H1 (cell line): ENCODE measurements at regions not wholly inside any gene's neighbourhood (a gene's known extent, or its start where the extent isn't known, plus 50 kb on each side); places are given as distances from the start of the nearest gene placed in this dataset.

Source experiments
- CTCF ChIA-PET: fragments of 300-600 bp; sonication (Branson Sonifier 250); formaldehyde crosslinking; loops from one replicate; lab custom pipeline; 2021; ENCODE audit not compliant: partially characterized antibody; lab: Charles Lee
- POLR2A ChIA-PET: fragments of 300-600 bp; sonication (Branson Sonifier 250); formaldehyde crosslinking; loops from one replicate; lab custom pipeline; 2021; ENCODE audit warnings: inconsistent platforms; ENCODE audit not compliant: partially characterized antibody; lab: Charles Lee
- DNase-seq, 2 experiments: peaks; one replicate each; pipeline versions ENCODE4 v3.0.0 to v3.0.0-alpha.2; 2010 to 2022; ENCODE audit warnings: low spot score in 2 of 2, low read depth in 1 of 2, mixed read lengths in 1 of 2
- FAIRE-seq: peaks from 2 replicates; lab custom pipeline; 2011; peaks lifted over from hg19 to GRCh38; lab: Jason Lieb, UNC
- H2AFZ ChIP-seq: 2 replicates; pipeline ENCODE4 v1.8.1; 2012; ENCODE audit warnings: low read length, inconsistent platforms
- H2AK5ac ChIP-seq: 2 replicates; pipeline ENCODE4 v1.6.1; 2013; ENCODE audit warnings: low read depth, low read length
- H2BK120ac ChIP-seq: replicated peaks from 2 replicates; pipeline ENCODE3; 2013; ENCODE audit warnings: low read depth, low read length, inconsistent platforms
- H2BK12ac ChIP-seq: 2 replicates; pipeline ENCODE4 v1.6.1; 2013; ENCODE audit warnings: low read depth, low read length
- H2BK15ac ChIP-seq: 2 replicates; pipeline ENCODE4 v1.6.1; 2013; ENCODE audit warnings: low read length
- H2BK20ac ChIP-seq: 2 replicates; pipeline ENCODE4 v1.6.1; 2013; ENCODE audit warnings: low read length
- H2BK5ac ChIP-seq: 2 replicates; pipeline ENCODE4 v1.6.1; 2013; ENCODE audit warnings: low read depth, low read length
- H3K14ac ChIP-seq: 2 replicates; pipeline ENCODE4 v1.6.1; 2013; ENCODE audit warnings: inconsistent platforms; ENCODE audit not compliant: insufficient read length
- H3K18ac ChIP-seq: 2 replicates; pipeline ENCODE4 v1.6.1; 2013; ENCODE audit warnings: low read length; ENCODE audit errors: extremely low read depth
- H3K23ac ChIP-seq: 2 replicates; pipeline ENCODE4 v1.6.1; 2013; ENCODE audit warnings: inconsistent platforms; ENCODE audit not compliant: insufficient read length
- H3K23me2 ChIP-seq: 2 replicates; pipeline ENCODE4 v1.6.1; 2013; ENCODE audit warnings: low read depth, low read length
- H3K27ac ChIP-seq: 2 replicates; pipeline ENCODE4 v1.6.1; 2011; ENCODE audit warnings: low read depth, low read length, inconsistent platforms
- H3K27me3 ChIP-seq, 4 experiments: replicated peaks in 1 of 4; 1 replicate in 1 of 4; 2 replicates in 3 of 4; pipeline versions ENCODE4 v1.6.1 to v1.8.1; 2011 to 2013; ENCODE audit warnings: low read length in 3 of 4, mild to moderate bottlenecking in 3 of 4, inconsistent platforms in 2 of 4, mixed read lengths in 2 of 4, moderate library complexity in 1 of 4; ENCODE audit not compliant: control insufficient read depth in 3 of 4, insufficient read depth in 3 of 4; ENCODE audit errors: extremely low read depth in 1 of 4
- H3K36me3 ChIP-seq, 4 experiments: 2 replicates each; pipeline versions ENCODE4 v1.6.1 to v1.8.1; 2011 to 2013; ENCODE audit warnings: mild to moderate bottlenecking in 4 of 4, low read length in 3 of 4, moderate library complexity in 2 of 4, control low read depth in 1 of 4, inconsistent platforms in 1 of 4; ENCODE audit not compliant: insufficient read depth in 4 of 4, control insufficient read depth in 2 of 4
- H3K4ac ChIP-seq: replicated peaks from 2 replicates; pipeline ENCODE3; 2013; ENCODE audit warnings: low read length, low read depth, mixed read lengths, inconsistent platforms; ENCODE audit not compliant: insufficient read length
- H3K4me1 ChIP-seq, 4 experiments: replicated peaks in 1 of 4; 1 replicate in 1 of 4; 2 replicates in 3 of 4; pipeline versions ENCODE4 v1.6.1 to v1.8.1; 2011 to 2013; ENCODE audit warnings: low read length in 3 of 4, inconsistent platforms in 2 of 4, mixed read lengths in 1 of 4; ENCODE audit not compliant: insufficient read depth in 4 of 4, control insufficient read depth in 3 of 4
- H3K4me2 ChIP-seq, 2 experiments: 2 replicates each; pipeline versions ENCODE4 v1.6.1 to v1.8.1; 2011 to 2013; ENCODE audit warnings: low read depth in 2 of 2, low read length in 2 of 2, control low read depth in 1 of 2, inconsistent platforms in 1 of 2, mild to moderate bottlenecking in 1 of 2; ENCODE audit not compliant: insufficient read depth in 1 of 2
- H3K4me3 ChIP-seq, 4 experiments: fragments of 200-600, 300-600 bp in 1 of 4; sonication (generic), shearing (Covaris generic), sonication (Bioruptor Twin) in 1 of 4; 2 replicates each; pipeline versions ENCODE4 v1.5.1 to v1.8.1; 2011 to 2016; ENCODE audit warnings: low read length in 4 of 4, low read depth in 3 of 4, control low read depth in 2 of 4, inconsistent platforms in 2 of 4, mild to moderate bottlenecking in 2 of 4, mixed read lengths in 1 of 4, moderate library complexity in 1 of 4; ENCODE audit not compliant: insufficient read depth in 2 of 4; ENCODE audit errors: extremely low read depth in 1 of 4
- H3K56ac ChIP-seq: replicated peaks from 2 replicates; pipeline ENCODE3; 2013; ENCODE audit warnings: low read depth, mild to moderate bottlenecking, mixed read lengths, low read length, inconsistent platforms; ENCODE audit not compliant: insufficient read length
- H3K79me1 ChIP-seq: 2 replicates; pipeline ENCODE4 v1.6.1; 2013; ENCODE audit warnings: low read depth, low read length, control low read depth
- H3K79me2 ChIP-seq, 2 experiments: 2 replicates each; pipeline versions ENCODE4 v1.6.1 to v1.8.1; 2012 to 2013; ENCODE audit warnings: low read length in 2 of 2, mild to moderate bottlenecking in 2 of 2, inconsistent platforms in 1 of 2; ENCODE audit not compliant: insufficient read depth in 2 of 2, control insufficient read depth in 1 of 2
- H3K9ac ChIP-seq, 4 experiments: replicated peaks in 1 of 4; 1 replicate in 1 of 4; 2 replicates in 3 of 4; pipeline versions ENCODE4 v1.6.1 to v1.8.1; 2011 to 2013; ENCODE audit warnings: low read depth in 3 of 4, low read length in 3 of 4, control low read depth in 2 of 4, mild to moderate bottlenecking in 2 of 4, moderate library complexity in 2 of 4, inconsistent platforms in 1 of 4; ENCODE audit errors: extremely low read depth in 1 of 4
- H3K9me3 ChIP-seq, 2 experiments: 2 replicates each; pipeline versions ENCODE4 v1.6.1 to v1.8.1; 2012 to 2013; ENCODE audit warnings: mild to moderate bottlenecking in 2 of 2, moderate library complexity in 2 of 2, control low read depth in 1 of 2, inconsistent platforms in 1 of 2, low read depth in 1 of 2, low read length in 1 of 2, mixed read lengths in 1 of 2; ENCODE audit not compliant: insufficient read depth in 2 of 2
- H4K20me1 ChIP-seq, 2 experiments: replicated peaks in 1 of 2; 2 replicates each; pipeline versions ENCODE3 to v1.8.1; 2011 to 2013; ENCODE audit warnings: inconsistent platforms in 2 of 2, low read length in 2 of 2, mild to moderate bottlenecking in 1 of 2; ENCODE audit not compliant: insufficient read depth in 2 of 2, control insufficient read depth in 1 of 2
- H4K5ac ChIP-seq: 2 replicates; pipeline ENCODE4 v1.6.1; 2013; ENCODE audit warnings: low read length, low read depth, mixed read lengths, inconsistent platforms; ENCODE audit not compliant: insufficient read length
- H4K8ac ChIP-seq: 2 replicates; pipeline ENCODE4 v1.8.0; 2013; ENCODE audit warnings: mild to moderate bottlenecking, moderate library complexity, low read length, inconsistent platforms; ENCODE audit not compliant: insufficient read depth; ENCODE audit errors: extremely low read depth
- H4K91ac ChIP-seq: replicated peaks from 2 replicates; pipeline ENCODE3; 2013; ENCODE audit warnings: low read length, mixed read lengths, inconsistent platforms; ENCODE audit not compliant: insufficient read length
- CHD2 ChIP-seq: IDR thresholded peaks from 2 replicates; pipeline ENCODE4 v1.6.1; 2012; ENCODE audit warnings: low read length, improper control_type of control experiment
- RAD21 ChIP-seq, 2 experiments: IDR thresholded peaks in 1 of 2; conservative IDR thresholded peaks in 1 of 2; 2 replicates each; pipeline ENCODE4 v1.6.1; 2011; ENCODE audit warnings: low read depth in 2 of 2, low read length in 2 of 2, improper control_type of control experiment in 1 of 2, inconsistent platforms in 1 of 2, mild to moderate bottlenecking in 1 of 2, moderate library complexity in 1 of 2
- SRF ChIP-seq: IDR thresholded peaks from 2 replicates; pipeline ENCODE4 v1.6.1; 2011; ENCODE audit warnings: mild to moderate bottlenecking, low read depth, low read length, moderate library complexity
- USF2 ChIP-seq: IDR thresholded peaks from 2 replicates; pipeline ENCODE4 v1.6.1; 2011; ENCODE audit warnings: low read length, improper control_type of control experiment
- WGBS, 2 experiments: shearing (Covaris generic) in 1 of 2; methylation state at CpG; one replicate each; pipeline versions ENCODE4 v1.1.6 to v1.1.7; 2013 to 2015; ENCODE audit warnings: low lambda C conversion rate in 2 of 2, mixed read lengths in 2 of 2, inconsistent platforms in 1 of 2, low coverage in 1 of 2, missing lambda C conversion rate in 1 of 2; ENCODE audit not compliant: insufficient replicate concordance in 2 of 2, insufficient coverage in 1 of 2, insufficient read length in 1 of 2; ENCODE audit errors: extremely low coverage in 1 of 2, missing lambda C conversion rate in 1 of 2; 5-methylcytosine and 5-hydroxymethylcytosine counted together

GRCh38 chr1:14136881-14137280, 436.9 kb downstream of the PRDM2 start:
- H3K23me2 ChIP-seq = no peaks in the 10 kb centered on the region; the same call in 1 of the 2 replicates
- peak overlapping the region; percentile 92 for H4K91ac ChIP-seq
- H2BK12ac ChIP-seq = peak overlapping the region; percentile 99
- no peak overlapping the region for H4K5ac ChIP-seq
- no peak overlapping the region for H2AFZ ChIP-seq
- no peaks in the 10 kb centered on the region for H3K79me1 ChIP-seq
- no peaks in the 10 kb centered on the region for H3K36me3 ChIP-seq
- FAIRE-seq = no peak
- no peak overlapping the region for H3K4ac ChIP-seq
- peak overlapping the region; percentile 23; the same call in 1 of the 2 replicates for H3K27ac ChIP-seq
- H2BK5ac ChIP-seq = peak overlapping the region; percentile 91; the same call in 1 of the 2 replicates
- no peak overlapping the region for H3K23ac ChIP-seq
- no peak overlapping the region for H3K14ac ChIP-seq
- peak overlapping the region; percentile 56 for H2AK5ac ChIP-seq
- peak overlapping the region; percentile 63; the same call in 1 of the 2 replicates for H2BK15ac ChIP-seq
- POLR2A ChIA-PET = interaction anchor here (0.7 kb wide), 1 partner anchor 18 kb away, joined by 3 read pairs; no protein-coding TSS in a partner anchor
- peaks cover 7 to 14% (median 11%) of the 10 kb centered on the region in 4 experiments for H3K4me1 ChIP-seq
- DNase-seq = no peak
- no peak overlapping the region for H3K9ac ChIP-seq
- WGBS, 2 experiments = 66% methylated on average over 5 of the region's 5 CpGs; no CpG with 5 or more reads in 1 of the 2 experiments
- TF ChIP-seq CHD2 (no peak), SRF (no peak), RAD21 (IDR thresholded peaks at IDR 0.05 in 1 of 2, conservative IDR thresholded peaks at IDR 0.05 in 1 of 2; ENCODE audit: low read depth in 2 of 2, low read length in 2 of 2) (no peak), USF2 (no peak)
- TF ChIP-seq, all 59 proteins: peak for 0
- Histone ChIP-seq H2BK20ac (peak overlapping the region; percentile 97), H2BK120ac (peak overlapping the region; percentile 84), H3K79me2 (no peaks in the 10 kb centered on the region), H3K4me3 (no peak overlapping the region), H4K8ac (no peak overlapping the region), H3K4me2 (0 out of 4 replicates have a peak overlapping the region, but pooled peaks of 1 of the 2 experiments have one; percentile 1), H3K27me3 (no peaks in the 10 kb centered on the region), H3K9me3 (no peaks in the 10 kb centered on the region), H3K18ac (no peak overlapping the region), H3K56ac (no peak overlapping the region), H4K20me1 (no peaks in the 10 kb centered on the region)
- CTCF ChIA-PET = interaction anchor here (0.6 to 1.8 kb wide), 3 partner anchors 10 to 298 kb away, joined by 3 to 5 read pairs (median 4); no protein-coding TSS in a partner anchor
